ENCODE measurements at regions not wholly inside any gene's neighbourhood (a gene's known extent, or its start where the extent isn't known, plus 50 kb on each side); places are given as distances from the start of the nearest gene placed in this dataset.

DNA sequence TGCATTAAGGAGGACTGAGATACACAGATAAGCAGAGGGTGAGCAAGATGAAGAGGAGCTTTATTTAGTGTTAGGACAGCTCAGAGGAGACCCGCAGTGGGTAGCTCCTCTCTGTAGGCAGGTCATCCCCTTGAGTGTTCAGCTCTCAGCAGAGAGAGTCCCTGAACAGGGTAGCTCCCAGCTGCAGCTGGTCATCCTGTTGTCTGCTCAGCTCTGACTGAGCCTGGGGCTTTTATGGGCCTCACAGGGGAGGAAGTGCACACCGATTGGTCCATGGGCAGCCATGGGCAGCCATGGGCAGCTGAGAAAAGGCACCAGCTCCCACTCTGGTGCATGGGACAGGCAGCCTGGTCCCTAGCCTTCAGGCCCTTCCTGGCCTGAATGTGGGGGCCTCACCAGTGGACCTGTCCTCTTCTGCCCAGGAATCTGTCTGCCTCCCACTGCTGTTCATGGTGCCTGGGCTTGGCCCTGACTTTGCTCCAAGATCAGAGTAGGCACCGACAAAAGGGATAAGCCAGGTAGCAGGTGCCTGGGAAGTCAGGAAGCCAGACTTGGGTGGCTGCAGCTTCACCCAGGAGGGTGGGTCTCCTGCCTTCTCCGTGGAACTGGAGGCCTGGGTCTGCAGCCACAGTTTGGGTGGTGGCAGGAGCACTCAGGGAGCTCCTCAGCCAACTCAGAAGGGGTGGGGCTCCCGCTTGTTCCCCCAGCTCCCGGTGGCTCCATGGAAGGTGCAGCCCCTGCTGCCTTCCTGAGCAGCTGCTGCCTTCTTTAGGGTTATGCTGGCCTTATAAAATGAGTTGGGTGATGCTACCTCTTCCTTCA is 54.7 kb downstream of the MYEOV start:
- no peak for DNase-seq (ENCODE audit: low spot score)

DNA sequence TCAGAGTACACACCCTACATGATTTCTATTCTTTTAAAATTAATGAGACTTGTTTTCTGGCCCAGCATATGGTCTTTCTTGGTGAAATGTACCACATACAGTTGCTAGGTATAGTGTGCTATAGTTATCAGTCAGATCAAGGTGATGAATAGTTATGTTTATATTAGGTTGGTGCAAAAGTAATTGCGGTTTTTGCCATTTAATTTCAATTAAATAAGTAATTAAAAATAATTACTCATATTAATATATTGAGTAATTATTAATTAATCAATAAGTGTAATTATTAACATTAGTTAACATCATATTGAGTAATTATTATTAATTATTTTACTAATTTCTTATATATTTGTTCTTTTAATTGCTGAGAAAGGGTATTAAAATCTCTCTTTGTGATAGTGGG is 56.1 kb downstream of the MYEOV start:
- DNase-seq (ENCODE audit: low spot score), result no peak

DNA sequence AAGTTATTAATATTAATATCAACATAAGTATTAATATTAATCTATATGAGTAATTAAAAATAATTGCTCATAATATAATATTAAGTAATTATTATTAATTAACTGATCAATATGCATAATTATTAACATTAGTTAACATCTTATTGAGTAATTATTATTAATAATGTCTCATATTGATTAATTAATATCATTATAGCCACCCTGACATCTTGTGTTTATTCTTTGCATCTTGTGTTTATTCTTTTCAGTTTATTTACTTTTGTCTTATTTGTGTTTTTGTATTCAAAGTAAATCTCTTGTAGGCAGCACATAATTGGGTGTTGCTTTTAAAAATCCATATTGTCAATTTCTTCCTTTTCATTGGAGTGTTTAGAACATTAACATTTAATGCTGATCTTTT is 56.6 kb downstream of the MYEOV start:
- no peak for DNase-seq (ENCODE audit: low spot score)

DNA sequence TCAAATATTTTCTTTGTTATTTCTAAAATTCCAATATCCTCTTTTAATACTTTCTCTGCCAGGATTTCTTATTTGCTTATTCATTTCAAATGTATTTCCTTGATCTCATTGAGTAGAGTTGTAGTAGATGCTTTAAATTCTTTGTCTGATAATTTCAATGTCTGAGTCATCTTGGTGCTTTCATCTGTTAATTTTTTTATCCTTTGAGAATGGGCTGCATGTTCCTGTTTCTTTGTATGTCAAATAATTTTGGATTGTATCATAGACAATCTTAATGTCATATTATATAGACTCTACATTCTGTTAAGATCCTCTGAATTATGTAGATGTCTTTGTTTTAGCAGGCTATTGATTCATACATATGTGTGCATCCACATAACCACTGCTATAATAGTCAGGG is 57.5 kb downstream of the MYEOV start:
- no peak for DNase-seq (ENCODE audit: low spot score)

DNA sequence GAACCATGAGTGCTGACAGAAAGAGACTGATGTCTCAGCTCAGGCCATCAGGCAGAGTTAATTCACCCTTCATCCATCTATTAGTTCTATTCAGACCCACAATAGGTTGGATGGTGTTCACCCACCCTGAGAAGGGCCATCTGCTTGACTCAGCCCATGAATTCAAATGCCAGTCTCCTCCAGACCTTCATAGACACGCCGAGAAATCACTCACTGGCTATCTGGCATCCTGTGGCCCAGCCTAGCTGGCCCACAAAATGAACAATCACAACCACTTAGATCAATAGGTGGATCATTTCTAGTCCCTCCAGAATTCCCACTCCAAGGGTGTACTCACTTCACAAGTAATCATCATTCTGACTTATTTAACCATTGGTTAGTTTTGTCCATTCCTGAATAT is 58.2 kb downstream of the MYEOV start:
- DNase-seq (ENCODE audit: low spot score), result peak; percentile 2

DNA sequence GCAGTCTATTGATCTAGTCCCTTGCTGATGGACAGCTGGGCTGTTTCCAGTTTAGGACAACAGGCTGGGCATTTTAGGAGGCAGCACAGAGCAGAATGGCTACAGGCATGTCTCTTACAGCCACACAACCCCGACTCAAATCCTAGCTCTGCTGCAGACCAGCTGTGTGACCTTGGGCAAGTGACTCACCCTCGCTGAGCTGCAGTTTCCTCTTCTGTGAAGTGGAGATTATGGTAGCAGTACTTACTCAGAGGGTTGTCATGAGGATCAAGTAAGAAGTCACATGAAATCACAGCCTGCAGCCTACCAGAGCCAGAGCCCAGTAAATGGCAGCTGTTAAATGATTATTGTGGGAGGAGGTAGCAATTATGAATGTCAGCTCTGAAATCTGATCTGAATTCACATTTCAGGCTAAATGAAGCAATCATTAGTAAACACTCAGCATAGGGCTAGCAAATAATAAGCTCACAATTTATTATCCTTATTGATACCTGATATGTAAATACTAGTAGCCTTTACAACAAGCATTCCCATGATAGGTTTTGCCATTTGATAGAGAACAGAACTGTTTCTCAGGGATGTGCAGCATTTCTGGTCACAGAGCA is 58.9 kb downstream of the MYEOV start:
- peak; percentile 1 for DNase-seq (ENCODE audit: low spot score)

- peak; percentile 4 for DNase-seq (ENCODE audit: low spot score)
Measured at GRCh38 chr11:69353696-69354544, 60.0 kb downstream of the MYEOV start.

GRCh38 chr11:69354545-69354897 is 60.6 kb downstream of the MYEOV start:
- no peak for DNase-seq (ENCODE audit: low spot score)

DNA sequence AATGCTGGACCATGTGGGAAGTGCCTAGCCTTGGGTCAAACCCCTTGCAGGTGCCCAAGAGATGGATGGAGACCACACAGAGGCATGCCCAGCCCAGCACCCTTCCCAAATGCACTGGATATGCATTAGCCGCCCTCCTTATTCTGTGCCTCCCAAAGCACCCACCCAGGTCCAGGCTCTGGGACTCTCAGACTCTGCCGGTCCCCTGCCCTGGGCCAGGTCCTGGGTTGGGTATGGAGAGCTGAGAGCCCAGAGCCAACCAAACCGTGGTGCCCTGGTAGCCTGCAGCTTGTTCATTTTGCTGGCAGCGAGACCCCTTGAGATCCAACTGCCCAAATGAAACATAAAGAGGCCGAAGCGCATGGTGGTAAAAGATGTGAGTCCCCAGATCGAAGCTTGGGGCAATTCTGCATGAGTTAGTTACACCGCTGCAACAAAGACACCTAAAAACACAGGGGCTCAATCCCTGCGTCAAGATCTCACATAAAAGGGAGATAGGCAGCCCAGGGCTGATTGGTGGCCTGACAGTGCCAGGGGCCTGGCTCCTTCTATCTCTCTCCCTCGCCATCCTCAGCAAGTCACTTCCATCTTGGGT is 61.5 kb downstream of the MYEOV start:
- peak; percentile 3 for DNase-seq (ENCODE audit: low spot score)

DNA sequence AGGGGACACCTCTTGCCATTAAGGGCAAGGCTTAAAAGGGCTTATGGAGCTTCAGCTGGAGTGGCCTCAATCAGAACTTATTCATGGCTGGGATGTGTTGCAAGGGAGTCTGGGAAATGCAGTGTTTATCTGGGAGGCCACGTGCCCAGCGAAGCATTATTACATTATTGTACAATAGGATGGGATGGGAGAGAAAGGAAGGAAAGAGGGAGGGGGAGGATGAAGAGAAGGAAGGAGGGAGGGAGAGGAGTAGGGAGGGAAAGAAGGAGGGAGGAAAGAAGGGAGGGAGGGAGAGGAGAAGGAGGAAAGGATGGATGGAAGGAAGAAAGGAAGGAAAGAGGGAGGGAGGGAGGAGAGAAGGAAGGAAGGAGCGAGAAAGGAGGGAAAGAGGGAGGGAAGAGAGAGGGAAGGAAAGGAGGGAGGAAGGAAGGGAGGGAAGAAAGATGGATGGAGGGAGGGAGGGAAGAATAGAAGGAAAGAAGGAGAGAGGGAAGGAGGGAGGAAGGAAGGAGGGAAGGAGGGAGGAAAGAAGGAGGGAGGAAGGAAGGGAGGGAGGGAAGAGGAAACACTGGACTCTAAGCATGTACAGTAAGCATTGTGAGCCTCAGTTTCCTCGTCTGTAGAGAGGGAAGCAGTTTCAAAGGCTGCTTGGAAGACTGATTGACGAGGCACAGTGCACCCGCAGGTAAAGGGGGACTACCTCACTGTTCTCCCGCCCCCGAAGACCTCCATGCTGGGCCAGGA is 62.2 kb downstream of the MYEOV start:
- no peak for DNase-seq (ENCODE audit: low spot score)

GRCh38 chr11:69356703-69357457 is 62.9 kb downstream of the MYEOV start:
- no peak for DNase-seq (ENCODE audit: low spot score)

DNA sequence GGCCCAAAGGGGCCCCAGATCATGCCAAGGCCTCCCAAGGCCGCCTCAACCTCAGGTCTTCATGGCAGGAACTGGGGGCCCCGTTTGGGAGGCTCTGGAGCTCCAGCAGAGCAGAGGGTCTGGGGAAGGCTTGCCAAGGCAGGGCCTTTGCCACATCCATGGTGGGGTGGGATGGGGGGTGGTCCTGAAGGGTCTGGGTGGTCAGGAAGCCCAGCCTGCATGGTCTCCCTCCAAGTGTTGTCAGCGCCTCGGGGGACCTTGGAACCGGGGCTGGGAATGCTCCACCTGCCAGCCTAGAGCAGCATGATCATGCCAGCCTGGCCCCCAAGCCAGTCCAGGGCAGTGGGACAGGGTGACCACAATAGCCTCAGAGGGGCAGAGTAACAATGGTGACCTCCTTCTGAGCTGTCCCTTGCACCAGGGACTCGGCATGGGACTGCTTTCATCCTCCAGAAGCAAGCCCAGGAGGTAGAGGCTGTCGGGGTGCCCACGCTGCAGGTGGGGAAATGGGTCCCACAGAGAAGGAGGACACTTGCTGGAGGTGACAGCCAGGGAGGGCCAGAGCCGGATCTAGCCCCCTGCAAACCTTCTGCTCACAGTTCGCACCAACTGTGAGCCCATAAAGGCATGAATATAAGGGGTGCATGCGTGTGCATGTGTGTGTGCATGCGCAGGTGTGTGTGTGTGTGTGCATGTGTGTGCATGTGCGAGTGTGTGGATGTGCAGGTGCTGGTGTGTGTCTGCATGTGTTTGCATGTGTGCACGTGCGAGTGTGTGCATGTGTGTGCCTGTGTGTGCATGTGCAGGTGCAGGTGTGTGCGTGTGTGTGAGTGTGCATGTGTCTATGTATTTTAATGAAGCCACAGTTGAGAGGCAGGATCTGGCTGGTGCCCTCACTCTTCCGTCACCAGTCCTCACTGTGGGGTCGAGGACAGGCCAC is 63.8 kb downstream of the MYEOV start:
- DNase-seq (ENCODE audit: low spot score), result no peak

DNA sequence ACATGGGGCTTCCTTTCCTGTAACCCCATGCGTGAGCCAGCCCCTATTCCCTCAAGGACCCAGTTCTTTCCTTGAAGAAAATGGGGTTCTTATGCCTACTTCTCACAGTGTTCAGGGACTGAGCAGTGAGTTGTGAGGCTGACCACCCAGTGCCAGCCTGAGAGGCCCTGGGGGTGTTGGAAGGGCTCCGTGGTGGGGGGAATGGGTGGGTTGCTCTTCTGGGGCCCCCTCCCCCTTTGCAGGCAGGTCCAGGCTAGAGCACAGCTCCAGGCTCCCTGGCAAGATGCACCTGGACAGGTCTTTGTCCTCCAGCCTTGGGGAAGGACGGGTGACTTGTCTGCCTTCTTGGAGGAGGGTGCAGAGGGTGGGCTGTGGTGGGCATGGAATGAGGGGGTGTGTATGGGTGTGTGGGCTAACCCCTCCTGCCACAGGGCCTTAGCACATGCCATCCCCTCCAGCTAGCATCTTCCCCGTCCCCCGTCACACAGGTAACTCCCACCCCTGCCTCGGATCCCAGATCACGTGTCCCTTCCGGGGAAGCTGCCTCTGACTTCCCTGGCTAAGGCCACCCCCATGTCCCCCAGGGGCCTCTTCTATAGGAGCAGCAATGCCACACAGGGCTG is 64.6 kb downstream of the MYEOV start:
- DNase-seq (ENCODE audit: low spot score), result no peak

DNA sequence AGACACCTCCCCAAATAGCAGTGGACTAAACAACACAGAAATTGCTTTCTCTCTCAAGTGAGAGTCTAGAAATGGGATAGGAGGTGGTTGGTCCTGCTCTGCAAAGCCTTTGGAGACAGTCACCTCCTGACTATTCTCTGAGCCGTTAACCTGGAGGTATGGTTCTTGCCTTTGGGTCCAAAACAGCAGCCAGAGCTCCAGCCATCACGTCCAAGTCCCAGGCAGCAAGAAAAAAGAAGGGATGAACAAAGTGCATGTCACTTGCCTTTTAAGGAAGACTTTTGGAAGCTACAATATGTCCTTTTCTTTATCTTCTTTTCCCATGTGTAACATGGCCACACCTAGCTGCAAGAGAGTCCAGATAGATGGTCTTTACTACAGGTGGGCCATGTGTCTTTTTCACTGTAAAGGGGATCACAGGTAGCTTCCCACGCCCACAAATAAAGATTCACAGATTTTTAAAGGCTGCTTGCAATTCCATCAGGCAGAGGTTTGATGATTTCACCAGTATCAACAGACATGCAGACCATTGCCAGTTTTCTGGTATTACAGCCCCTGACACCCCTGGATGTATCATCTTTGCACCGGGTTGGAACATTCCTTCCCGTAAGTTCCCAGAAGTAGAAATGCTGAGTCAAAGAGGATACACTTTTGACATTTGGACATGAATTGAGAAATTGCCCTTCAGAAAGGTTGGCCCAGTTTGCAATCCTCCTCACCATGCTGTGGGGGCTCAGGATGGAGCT is 66.0 kb downstream of the MYEOV start:
- no peak for DNase-seq (ENCODE audit: low spot score)

DNA sequence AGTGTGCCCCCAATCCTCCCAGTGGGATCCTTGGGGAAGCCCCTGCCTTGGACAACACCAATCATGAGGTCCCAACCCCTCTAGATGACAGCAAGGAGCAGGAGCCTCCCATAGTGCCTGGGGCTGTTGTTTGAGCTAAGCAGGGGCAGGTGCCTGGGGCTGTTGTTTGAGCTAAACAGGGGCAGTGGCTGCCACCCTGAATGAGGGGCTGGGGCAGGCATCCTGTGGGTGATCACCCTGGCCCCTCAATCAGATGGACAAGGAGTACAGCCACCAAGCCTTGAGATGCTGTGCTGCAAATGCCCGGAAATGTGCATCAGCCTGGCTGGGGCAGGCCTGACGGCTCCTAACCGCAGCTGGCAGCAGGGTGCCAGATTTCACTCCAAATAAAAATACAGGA is 66.7 kb downstream of the MYEOV start:
- DNase-seq (ENCODE audit: low spot score), result no peak

- DNase-seq (ENCODE audit: low spot score), result no peak
Measured at GRCh38 chr11:69361048-69361447, 67.1 kb downstream of the MYEOV start.

- no peak for DNase-seq (ENCODE audit: low spot score)
Measured at GRCh38 chr11:69361466-69361865, 67.5 kb downstream of the MYEOV start.

- no peak for DNase-seq (ENCODE audit: low spot score)
Measured at GRCh38 chr11:69362315-69362714, 68.4 kb downstream of the MYEOV start.

DNA sequence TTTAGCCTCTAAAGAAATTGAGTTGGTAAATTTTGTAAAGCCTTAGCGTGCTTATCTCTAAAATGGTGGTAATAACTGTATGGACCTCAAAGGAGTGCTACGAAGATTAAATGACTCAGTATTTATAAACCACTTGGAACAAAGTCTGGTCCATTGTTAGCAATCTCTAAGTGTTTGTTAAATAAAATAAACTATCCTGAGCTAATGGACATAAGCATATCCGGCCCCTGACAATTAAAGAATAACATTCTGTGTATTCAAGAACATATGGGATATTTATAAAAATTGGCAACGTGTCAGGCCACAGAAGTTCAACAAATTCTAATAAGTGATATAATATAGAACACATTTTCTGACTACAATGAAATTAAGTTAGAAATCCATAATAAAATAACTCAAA is 71.0 kb downstream of the MYEOV start:
- DNase-seq (ENCODE audit: low spot score), result no peak

Measured in mucosa of gallbladder (tissue), 1 donor.